Colonic mucosa (tissue), 4 donors: ENCODE measurements at regions not wholly inside any gene's neighbourhood (a gene's known extent, or its start where the extent isn't known, plus 50 kb on each side); places are given as distances from the start of the nearest gene placed in this dataset.

Source experiments
- DNase-seq: peaks from one replicate; pipeline ENCODE4 v3.0.0-alpha.2; 2020
- H3K27ac ChIP-seq: fragments of 200-600 bp; one replicate; pipeline ENCODE4 v1.8.0; 2021
- H3K27me3 ChIP-seq: fragments of 200-600 bp; one replicate; pipeline ENCODE4 v1.8.0; 2021
- H3K36me3 ChIP-seq: fragments of 200-600 bp; one replicate; pipeline ENCODE4 v1.8.0; 2021
- H3K4me1 ChIP-seq: fragments of 200-600 bp; one replicate; pipeline ENCODE4 v1.8.0; 2021; ENCODE audit warnings: mild to moderate bottlenecking
- H3K4me3 ChIP-seq: fragments of 200-600 bp; one replicate; pipeline ENCODE4 v1.8.0; 2021
- H3K9ac ChIP-seq, 2 donors: one replicate each; pipeline ENCODE4 v1.7.0; 2013; ENCODE audit warnings: control low read depth in 2 of 2, low read depth in 2 of 2, low read length in 2 of 2
- H3K9me3 ChIP-seq: fragments of 200-600 bp; one replicate; pipeline ENCODE4 v1.8.0; 2021
- intact Hi-C: fragments of 100-400 bp; cut with DNase I; formaldehyde crosslinking; loops from one replicate; pipeline ENCODE4 v1.14.1; 2022
- TF ChIP-seq, protein P1 (sequence below): fragments of 200-600 bp; IDR thresholded peaks from one replicate; pipeline ENCODE4 v1.8.0; 2022; ENCODE audit warnings: antibody characterized with exemption, mild to moderate bottlenecking
- donor health status: healthy.
- donor health status: DM: no; HTN: no; CAD: no.
- donor health status: DM: no; HTN: no; CAD: no.

DNA sequence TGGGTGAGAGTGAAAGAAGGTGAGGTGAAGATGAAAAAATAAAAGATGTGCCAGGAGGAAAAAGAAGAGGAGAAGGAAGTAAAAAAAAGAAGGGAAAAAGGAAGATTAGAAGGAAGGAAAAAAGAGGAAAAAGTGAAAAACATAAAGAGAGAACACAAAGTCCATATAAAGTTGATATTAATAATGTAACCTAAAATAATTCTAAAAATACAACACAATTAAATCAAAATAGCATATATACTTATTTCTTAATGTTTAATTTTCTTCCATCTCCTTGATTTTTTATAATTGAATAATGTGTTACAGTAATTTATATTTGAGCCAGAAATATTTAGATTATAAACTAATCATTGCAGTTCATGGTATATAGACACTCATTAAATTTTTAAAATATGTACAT, 124.4 kb upstream of the NOVA1 start:
- TF ChIP-seq, protein P1, sequence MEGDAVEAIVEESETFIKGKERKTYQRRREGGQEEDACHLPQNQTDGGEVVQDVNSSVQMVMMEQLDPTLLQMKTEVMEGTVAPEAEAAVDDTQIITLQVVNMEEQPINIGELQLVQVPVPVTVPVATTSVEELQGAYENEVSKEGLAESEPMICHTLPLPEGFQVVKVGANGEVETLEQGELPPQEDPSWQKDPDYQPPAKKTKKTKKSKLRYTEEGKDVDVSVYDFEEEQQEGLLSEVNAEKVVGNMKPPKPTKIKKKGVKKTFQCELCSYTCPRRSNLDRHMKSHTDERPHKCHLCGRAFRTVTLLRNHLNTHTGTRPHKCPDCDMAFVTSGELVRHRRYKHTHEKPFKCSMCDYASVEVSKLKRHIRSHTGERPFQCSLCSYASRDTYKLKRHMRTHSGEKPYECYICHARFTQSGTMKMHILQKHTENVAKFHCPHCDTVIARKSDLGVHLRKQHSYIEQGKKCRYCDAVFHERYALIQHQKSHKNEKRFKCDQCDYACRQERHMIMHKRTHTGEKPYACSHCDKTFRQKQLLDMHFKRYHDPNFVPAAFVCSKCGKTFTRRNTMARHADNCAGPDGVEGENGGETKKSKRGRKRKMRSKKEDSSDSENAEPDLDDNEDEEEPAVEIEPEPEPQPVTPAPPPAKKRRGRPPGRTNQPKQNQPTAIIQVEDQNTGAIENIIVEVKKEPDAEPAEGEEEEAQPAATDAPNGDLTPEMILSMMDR, result no peak
- Histone ChIP-seq H3K27me3 (no peaks in the 10 kb centered on the region), H3K27ac (no peak overlapping the region), H3K9me3 (no peaks in the 10 kb centered on the region), H3K9ac (no peak overlapping the region), H3K4me3 (no peak overlapping the region), H3K36me3 (no peaks in the 10 kb centered on the region), H3K4me1 (no peaks in the 10 kb centered on the region)
- intact Hi-C loops, result no loop called here
- DNase-seq, result no peak

DNA sequence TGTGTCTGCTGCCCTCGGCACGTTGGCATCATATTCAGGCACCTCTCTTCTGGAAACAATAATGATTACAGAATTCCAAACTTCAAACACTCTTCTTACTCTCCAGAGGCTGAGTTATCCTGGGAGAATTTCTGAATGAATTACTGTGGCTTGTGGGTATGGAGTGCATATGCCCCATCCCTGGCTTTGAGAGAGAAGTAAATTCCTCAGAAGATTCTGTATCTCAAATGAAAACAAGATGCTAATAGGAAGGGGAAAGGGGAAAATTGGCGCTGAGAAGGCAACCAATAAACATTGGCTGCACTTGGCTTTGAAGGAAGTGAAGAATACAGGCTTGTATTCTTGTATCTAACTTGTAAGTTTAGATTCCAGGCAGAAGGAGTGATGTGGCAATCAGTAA, 132.0 kb upstream of the NOVA1 start:
- no peak for DNase-seq
- no peaks in the 10 kb centered on the region for H3K27me3 ChIP-seq
- H3K9me3 ChIP-seq, result no peaks in the 10 kb centered on the region
- H3K9ac ChIP-seq, result no peak overlapping the region
- H3K27ac ChIP-seq, result no peak overlapping the region
- TF ChIP-seq, protein P1, result no peak
- no peaks in the 10 kb centered on the region for H3K4me1 ChIP-seq
- no peaks in the 10 kb centered on the region for H3K36me3 ChIP-seq
- no peak overlapping the region for H3K4me3 ChIP-seq
- intact Hi-C loops, result no loop called here

DNA sequence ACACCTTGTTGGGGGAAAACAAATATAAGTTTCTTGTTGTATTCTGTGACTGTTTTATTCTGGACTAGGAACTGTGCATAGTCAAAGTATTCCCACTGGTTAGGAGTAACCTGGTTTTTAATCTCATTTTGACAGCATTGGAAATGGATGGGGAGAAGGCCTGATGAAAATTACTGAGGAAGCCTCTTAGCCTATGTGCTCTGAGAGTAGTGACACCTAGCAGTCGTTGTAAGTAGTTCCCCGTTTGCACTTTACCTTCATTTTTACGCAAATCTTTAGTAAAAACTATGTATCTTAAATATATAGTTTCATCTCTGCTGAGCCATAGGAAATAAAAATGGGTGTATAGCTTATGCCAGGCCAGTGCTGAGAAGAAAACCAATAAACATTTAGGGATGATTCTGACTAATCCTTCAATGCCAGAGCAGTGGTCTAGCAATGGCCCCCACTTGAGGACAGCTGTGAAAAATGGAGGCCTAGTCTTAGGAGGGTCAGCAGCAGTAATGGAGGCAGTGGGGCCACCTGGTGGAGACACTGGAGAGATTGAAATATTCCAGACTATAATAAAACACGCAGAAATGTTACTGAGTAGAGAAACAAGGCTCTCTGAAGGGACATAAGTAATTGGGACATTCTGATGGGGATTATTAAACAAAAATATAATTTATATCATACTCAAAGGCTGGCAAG, 133.2 kb upstream of the NOVA1 start:
- DNase-seq, result peak; percentile 17

DNA sequence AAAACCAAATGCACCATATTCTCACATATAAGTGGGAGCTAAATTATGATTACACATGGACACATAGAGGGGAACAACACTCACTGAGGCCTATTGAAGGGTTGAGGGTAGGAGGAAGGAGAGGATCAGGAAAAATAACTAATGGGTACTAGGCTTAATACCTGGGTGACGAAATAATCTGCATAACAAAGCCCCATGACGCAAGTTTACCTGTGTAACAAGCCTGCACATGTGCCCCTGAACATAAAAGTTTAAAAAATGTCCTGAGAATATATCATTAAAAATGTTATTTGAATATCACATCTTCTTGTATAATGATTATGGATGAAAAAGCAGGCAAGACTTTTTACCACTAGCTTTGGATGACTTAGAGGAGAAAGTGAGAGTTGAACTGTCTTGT, 138.0 kb upstream of the NOVA1 start:
- Histone ChIP-seq H3K4me1 (no peaks in the 10 kb centered on the region), H3K36me3 (no peaks in the 10 kb centered on the region), H3K27me3 (no peaks in the 10 kb centered on the region), H3K9me3 (no peaks in the 10 kb centered on the region), H3K9ac (no peak overlapping the region), H3K4me3 (no peak overlapping the region), H3K27ac (no peak overlapping the region)
- TF ChIP-seq, protein P1, result no peak
- intact Hi-C loops, result no loop called here
- no peak for DNase-seq

More for the DNA sequence above, 133.2 kb upstream of the NOVA1 start:
- H3K27ac ChIP-seq, result no peak overlapping the region
- intact Hi-C loops, result no loop called here
- H3K36me3 ChIP-seq, result no peaks in the 10 kb centered on the region
- no peaks in the 10 kb centered on the region for H3K4me1 ChIP-seq
- no peak overlapping the region for H3K4me3 ChIP-seq
- H3K9me3 ChIP-seq, result no peaks in the 10 kb centered on the region
- TF ChIP-seq, protein P1, result no peak
- no peak overlapping the region for H3K9ac ChIP-seq
- no peaks in the 10 kb centered on the region for H3K27me3 ChIP-seq

DNA sequence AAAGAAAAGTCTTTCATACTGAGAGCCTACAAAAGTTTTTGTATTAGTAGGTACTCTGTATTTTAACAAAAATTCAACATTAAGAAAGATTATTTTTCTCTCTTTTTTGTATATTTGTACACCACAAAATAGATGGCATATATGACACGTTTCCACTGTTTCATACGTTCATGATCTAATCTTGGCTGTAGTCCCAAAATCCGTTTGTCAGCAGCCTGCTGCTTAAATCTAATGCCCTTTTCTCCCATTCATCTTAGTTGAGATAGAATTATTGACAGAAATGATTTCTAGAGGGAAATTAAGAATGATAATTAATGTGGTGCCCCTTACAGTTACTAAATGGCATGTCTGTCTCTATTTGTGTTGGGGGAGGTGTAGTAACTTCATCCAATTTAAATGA, 140.7 kb upstream of the NOVA1 start:
- TF ChIP-seq, protein P1, result no peak
- no peak for DNase-seq
- Histone ChIP-seq H3K27me3 (no peaks in the 10 kb centered on the region), H3K4me3 (no peak overlapping the region), H3K9ac (no peak overlapping the region), H3K27ac (no peak overlapping the region), H3K36me3 (no peaks in the 10 kb centered on the region), H3K9me3 (no peaks in the 10 kb centered on the region), H3K4me1 (no peaks in the 10 kb centered on the region)
- intact Hi-C loops, result no loop called here
